Astrocyte (in vitro differentiated cells and primary cell): ENCODE measurements at regions not wholly inside any gene's neighbourhood (a gene's known extent, or its start where the extent isn't known, plus 50 kb on each side); places are given as distances from the start of the nearest gene placed in this dataset.

Experiments
- EZH2 ChIP-seq: IDR thresholded peaks from 2 replicates; pipeline ENCODE4 v1.6.1; 2012; ENCODE audit warnings: mild to moderate bottlenecking, low read length, inconsistent platforms; ENCODE audit not compliant: insufficient read depth
- TF ChIP-seq, protein P1 (sequence below): IDR thresholded peaks from 2 replicates; pipeline ENCODE4 v1.5.1; 2011; ENCODE audit warnings: low read depth, mild to moderate bottlenecking, inconsistent platforms, low read length, moderate library complexity; ENCODE audit not compliant: insufficient read depth

DNA sequence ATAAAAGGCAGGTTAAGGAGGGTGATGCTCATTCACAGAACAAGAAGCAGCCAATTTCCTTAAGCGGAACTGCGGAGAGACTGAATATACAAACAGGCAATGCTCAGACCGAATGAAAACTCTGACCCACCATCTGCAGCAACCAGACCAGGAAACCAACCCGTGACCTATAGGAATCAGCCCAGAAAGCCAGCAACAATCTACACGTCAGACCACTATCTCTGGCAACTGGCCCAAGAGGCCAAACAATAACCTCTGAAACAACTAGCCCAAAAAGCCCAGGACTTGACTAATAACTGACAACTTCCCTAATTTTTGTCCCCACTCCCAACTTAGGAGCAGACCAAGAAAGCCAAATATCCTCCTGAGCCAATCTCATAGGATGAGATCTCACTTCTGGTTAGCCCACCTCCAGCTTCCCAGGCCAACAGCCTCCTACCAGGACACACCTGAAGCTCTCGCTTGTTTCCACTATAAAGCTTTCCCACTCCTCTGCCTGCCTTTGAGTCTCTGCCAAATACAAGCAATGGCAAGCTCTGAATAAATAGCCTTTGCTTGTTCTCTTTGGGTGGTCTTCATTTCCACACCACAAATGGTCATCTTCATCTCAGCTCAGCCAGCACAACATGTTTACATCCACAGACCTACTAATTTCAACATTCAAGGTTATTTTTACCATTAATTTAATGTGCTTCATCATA is 168.5 kb downstream of the HSD17B3 start:
- TF ChIP-seq, protein P1, sequence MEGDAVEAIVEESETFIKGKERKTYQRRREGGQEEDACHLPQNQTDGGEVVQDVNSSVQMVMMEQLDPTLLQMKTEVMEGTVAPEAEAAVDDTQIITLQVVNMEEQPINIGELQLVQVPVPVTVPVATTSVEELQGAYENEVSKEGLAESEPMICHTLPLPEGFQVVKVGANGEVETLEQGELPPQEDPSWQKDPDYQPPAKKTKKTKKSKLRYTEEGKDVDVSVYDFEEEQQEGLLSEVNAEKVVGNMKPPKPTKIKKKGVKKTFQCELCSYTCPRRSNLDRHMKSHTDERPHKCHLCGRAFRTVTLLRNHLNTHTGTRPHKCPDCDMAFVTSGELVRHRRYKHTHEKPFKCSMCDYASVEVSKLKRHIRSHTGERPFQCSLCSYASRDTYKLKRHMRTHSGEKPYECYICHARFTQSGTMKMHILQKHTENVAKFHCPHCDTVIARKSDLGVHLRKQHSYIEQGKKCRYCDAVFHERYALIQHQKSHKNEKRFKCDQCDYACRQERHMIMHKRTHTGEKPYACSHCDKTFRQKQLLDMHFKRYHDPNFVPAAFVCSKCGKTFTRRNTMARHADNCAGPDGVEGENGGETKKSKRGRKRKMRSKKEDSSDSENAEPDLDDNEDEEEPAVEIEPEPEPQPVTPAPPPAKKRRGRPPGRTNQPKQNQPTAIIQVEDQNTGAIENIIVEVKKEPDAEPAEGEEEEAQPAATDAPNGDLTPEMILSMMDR = no peak
- no peak for TF ChIP-seq EZH2
